ENCODE measurements at regions not wholly inside any gene's neighbourhood (a gene's known extent, or its start where the extent isn't known, plus 50 kb on each side); places are given as distances from the start of the nearest gene placed in this dataset.
A peak's percentile ranks its signal among the peaks of the same experiment; 100 is the strongest.

GRCh38 chr10:123287594-123288247 is 133.5 kb downstream of the BUB3 start:
- CTCF ChIA-PET: no interaction called here
- no peaks in the 10 kb centered on the region for H3K27me3 ChIP-seq (ENCODE audit: control insufficient read depth in 2 of 2, insufficient read depth in 2 of 2, low read length in 2 of 2)
- peaks cover 0 to 4% (median 0%) of the 10 kb centered on the region in 5 donors for H3K27me3 Mint-ChIP-seq
- no peak overlapping the region for H3K27ac Mint-ChIP-seq
- no peaks in the 10 kb centered on the region for H3K9me3 ChIP-seq (ENCODE audit: control insufficient read depth in 2 of 3, low read length in 3 of 3)
- no peaks in the 10 kb centered on the region for H3K4me1 Mint-ChIP-seq
- H3K4me3 Mint-ChIP-seq: no peak overlapping the region
- ATAC-seq (no peak), DNase-seq (peak in 1 of 9 donors; percentile 25)
- H3K9me3 Mint-ChIP-seq: peaks cover 0 to 17% (median 5%) of the 10 kb centered on the region in 11 donors
- no peak overlapping the region for H3K4me3 ChIP-seq (ENCODE audit: low read length)
- H3K27ac ChIP-seq (ENCODE audit: low read depth, low read length): no peak overlapping the region
- intact Hi-C loops (cut with micrococcal nuclease): no loop called here
- POLR2A ChIA-PET: interaction anchor here (0.6 kb wide), 1 partner anchor 10 kb away, joined by 3 read pairs; no protein-coding TSS in a partner anchor
- peaks cover 0 to 22% (median 17%) of the 10 kb centered on the region in 5 donors for H3K36me3 Mint-ChIP-seq
- H3K4me1 ChIP-seq (ENCODE audit: control insufficient read depth in 2 of 2, insufficient read depth in 2 of 2, low read length in 2 of 2): no peaks in the 10 kb centered on the region
- H3K36me3 ChIP-seq (ENCODE audit: control insufficient read depth in 2 of 3, insufficient read depth in 3 of 3, low read length in 3 of 3): no peaks in the 10 kb centered on the region

- Histone ChIP-seq H3K27me3 (ENCODE audit: control insufficient read depth in 2 of 2, insufficient read depth in 2 of 2, low read length in 2 of 2) (no peaks in the 10 kb centered on the region), H3K4me1 (ENCODE audit: control insufficient read depth in 2 of 2, insufficient read depth in 2 of 2, low read length in 2 of 2) (no peaks in the 10 kb centered on the region), H3K27ac (ENCODE audit: low read depth, low read length) (no peak overlapping the region), H3K36me3 (ENCODE audit: control insufficient read depth in 2 of 3, insufficient read depth in 3 of 3, low read length in 3 of 3) (no peaks in the 10 kb centered on the region), H3K9me3 (ENCODE audit: control insufficient read depth in 2 of 3, low read length in 3 of 3) (no peaks in the 10 kb centered on the region), H3K4me3 (ENCODE audit: low read length) (no peak overlapping the region)
- peaks cover 0 to 4% (median 0%) of the 10 kb centered on the region in 5 donors for H3K27me3 Mint-ChIP-seq
- intact Hi-C loops (cut with micrococcal nuclease): no loop called here
- peaks cover 0 to 17% (median 5%) of the 10 kb centered on the region in 11 donors for H3K9me3 Mint-ChIP-seq
- DNase-seq (no peak), ATAC-seq (no peak)
- POLR2A ChIA-PET: no interaction called here
- CTCF ChIA-PET: interaction anchor here (0.6 kb wide), 1 partner anchor 12 kb away, joined by 3 read pairs; no protein-coding TSS in a partner anchor
- H3K4me1 Mint-ChIP-seq: no peaks in the 10 kb centered on the region
- H3K4me3 Mint-ChIP-seq: no peak overlapping the region
- H3K36me3 Mint-ChIP-seq: peaks cover 0 to 18% (median 13%) of the 10 kb centered on the region in 5 donors
- H3K27ac Mint-ChIP-seq: no peak overlapping the region
Observed at GRCh38 chr10:123289432-123289831, 135.2 kb downstream of the BUB3 start.

- no peaks in the 10 kb centered on the region for H3K4me1 Mint-ChIP-seq
- H3K27me3 Mint-ChIP-seq: no peaks in the 10 kb centered on the region
- intact Hi-C loops (cut with micrococcal nuclease): no loop called here
- H3K27ac ChIP-seq (ENCODE audit: low read depth, low read length): no peak overlapping the region
- H3K4me1 ChIP-seq (ENCODE audit: control insufficient read depth in 2 of 2, insufficient read depth in 2 of 2, low read length in 2 of 2): no peaks in the 10 kb centered on the region
- no peak overlapping the region for H3K4me3 ChIP-seq (ENCODE audit: low read length)
- peaks cover 0 to 9% (median 8%) of the 10 kb centered on the region in 5 donors for H3K36me3 Mint-ChIP-seq
- H3K9me3 ChIP-seq (ENCODE audit: control insufficient read depth in 2 of 3, low read length in 3 of 3): no peaks in the 10 kb centered on the region
- H3K27ac Mint-ChIP-seq: peak overlapping the region in 1 of 9 donors; percentile 60
- H3K27me3 ChIP-seq (ENCODE audit: control insufficient read depth in 2 of 2, insufficient read depth in 2 of 2, low read length in 2 of 2): no peaks in the 10 kb centered on the region
- H3K4me3 Mint-ChIP-seq: no peak overlapping the region
- H3K9me3 Mint-ChIP-seq: peaks cover 0 to 14% (median 6%) of the 10 kb centered on the region in 11 donors
- CTCF ChIA-PET: interaction anchor here (0.8 kb wide), 1 partner anchor 251 kb away, joined by 3 read pairs; no protein-coding TSS in a partner anchor
- H3K36me3 ChIP-seq (ENCODE audit: control insufficient read depth in 2 of 3, insufficient read depth in 3 of 3, low read length in 3 of 3): no peaks in the 10 kb centered on the region
- POLR2A ChIA-PET: no interaction called here
- DNase-seq (no peak), ATAC-seq (no peak)
Observed at GRCh38 chr10:123294109-123294508, 139.9 kb downstream of the BUB3 start.

- intact Hi-C loops (cut with micrococcal nuclease): no loop called here
Observed at GRCh38 chr10:123294886-123295285, 140.7 kb downstream of the BUB3 start.

GRCh38 chr10:123295644-123296043 is 141.4 kb downstream of the BUB3 start:
- no peak overlapping the region for H3K4me3 Mint-ChIP-seq
- ChIA-PET POLR2A (no interaction called here), CTCF (no interaction called here)
- peaks cover 0 to 6% (median 0%) of the 10 kb centered on the region in 11 donors for H3K9me3 Mint-ChIP-seq
- no peak overlapping the region for H3K27ac Mint-ChIP-seq
- no peaks in the 10 kb centered on the region for H3K4me1 ChIP-seq (ENCODE audit: control insufficient read depth in 2 of 2, insufficient read depth in 2 of 2, low read length in 2 of 2)
- no peaks in the 10 kb centered on the region for H3K9me3 ChIP-seq (ENCODE audit: control insufficient read depth in 2 of 3, low read length in 3 of 3)
- DNase-seq (no peak), ATAC-seq (no peak)
- no peaks in the 10 kb centered on the region for H3K27me3 ChIP-seq (ENCODE audit: control insufficient read depth in 2 of 2, insufficient read depth in 2 of 2, low read length in 2 of 2)
- intact Hi-C loops (cut with micrococcal nuclease): no loop called here
- H3K36me3 ChIP-seq (ENCODE audit: control insufficient read depth in 2 of 3, insufficient read depth in 3 of 3, low read length in 3 of 3): no peaks in the 10 kb centered on the region
- no peaks in the 10 kb centered on the region for H3K4me1 Mint-ChIP-seq
- H3K27me3 Mint-ChIP-seq: no peaks in the 10 kb centered on the region
- H3K4me3 ChIP-seq (ENCODE audit: low read length): no peak overlapping the region
- no peak overlapping the region for H3K27ac ChIP-seq (ENCODE audit: low read depth, low read length)
- H3K36me3 Mint-ChIP-seq: peaks cover 0 to under 1% (median 0%) of the 10 kb centered on the region in 5 donors

More at GRCh38 chr10:123294886-123295285, 140.7 kb downstream of the BUB3 start:
- Mint-ChIP-seq H3K36me3 (peaks cover 0 to 8% (median 6%) of the 10 kb centered on the region in 5 donors), H3K4me3 (no peak overlapping the region), H3K27ac (no peak overlapping the region), H3K9me3 (peaks cover 0 to 11% (median 4%) of the 10 kb centered on the region in 11 donors), H3K27me3 (no peaks in the 10 kb centered on the region), H3K4me1 (no peaks in the 10 kb centered on the region)
- POLR2A ChIA-PET: no interaction called here
- ATAC-seq (no peak), DNase-seq (no peak)
- CTCF ChIA-PET: interaction anchor here (0.8 kb wide), 1 partner anchor 252 kb away, joined by 3 read pairs; no protein-coding TSS in a partner anchor
- Histone ChIP-seq H3K36me3 (ENCODE audit: control insufficient read depth in 2 of 3, insufficient read depth in 3 of 3, low read length in 3 of 3) (no peaks in the 10 kb centered on the region), H3K4me3 (ENCODE audit: low read length) (no peak overlapping the region), H3K27me3 (ENCODE audit: control insufficient read depth in 2 of 2, insufficient read depth in 2 of 2, low read length in 2 of 2) (no peaks in the 10 kb centered on the region), H3K4me1 (ENCODE audit: control insufficient read depth in 2 of 2, insufficient read depth in 2 of 2, low read length in 2 of 2) (no peaks in the 10 kb centered on the region), H3K9me3 (ENCODE audit: control insufficient read depth in 2 of 3, low read length in 3 of 3) (no peaks in the 10 kb centered on the region), H3K27ac (ENCODE audit: low read depth, low read length) (no peak overlapping the region)

- DNase-seq: no peak
- intact Hi-C loops (cut with micrococcal nuclease): no loop called here
- H3K4me3 Mint-ChIP-seq: no peak overlapping the region
- no peaks in the 10 kb centered on the region for H3K9me3 ChIP-seq (ENCODE audit: control insufficient read depth in 2 of 3, low read length in 3 of 3)
- H3K4me3 ChIP-seq (ENCODE audit: low read length): no peak overlapping the region
- no peaks in the 10 kb centered on the region for H3K27me3 Mint-ChIP-seq
- H3K9me3 Mint-ChIP-seq: peaks cover 0 to 2% (median 0%) of the 10 kb centered on the region in 11 donors
- ChIA-PET CTCF (no interaction called here), POLR2A (no interaction called here)
- no peak overlapping the region for H3K27ac ChIP-seq (ENCODE audit: low read depth, low read length)
- no peaks in the 10 kb centered on the region for H3K27me3 ChIP-seq (ENCODE audit: control insufficient read depth in 2 of 2, insufficient read depth in 2 of 2, low read length in 2 of 2)
- no peak overlapping the region for H3K27ac Mint-ChIP-seq
- ATAC-seq: no peak
- no peaks in the 10 kb centered on the region for H3K36me3 Mint-ChIP-seq
- no peaks in the 10 kb centered on the region for H3K4me1 Mint-ChIP-seq
- no peaks in the 10 kb centered on the region for H3K4me1 ChIP-seq (ENCODE audit: control insufficient read depth in 2 of 2, insufficient read depth in 2 of 2, low read length in 2 of 2)
- no peaks in the 10 kb centered on the region for H3K36me3 ChIP-seq (ENCODE audit: control insufficient read depth in 2 of 3, insufficient read depth in 3 of 3, low read length in 3 of 3)
Observed at GRCh38 chr10:123297175-123297574, 143.0 kb downstream of the BUB3 start.

- ChIA-PET CTCF (no interaction called here), POLR2A (no interaction called here)
- Histone ChIP-seq H3K9me3 (ENCODE audit: control insufficient read depth in 2 of 3, low read length in 3 of 3) (no peaks in the 10 kb centered on the region), H3K27me3 (ENCODE audit: control insufficient read depth in 2 of 2, insufficient read depth in 2 of 2, low read length in 2 of 2) (no peaks in the 10 kb centered on the region), H3K36me3 (ENCODE audit: control insufficient read depth in 2 of 3, insufficient read depth in 3 of 3, low read length in 3 of 3) (no peaks in the 10 kb centered on the region), H3K27ac (ENCODE audit: low read depth, low read length) (no peak overlapping the region), H3K4me3 (ENCODE audit: low read length) (no peak overlapping the region), H3K4me1 (ENCODE audit: control insufficient read depth in 2 of 2, insufficient read depth in 2 of 2, low read length in 2 of 2) (no peaks in the 10 kb centered on the region)
- ATAC-seq (no peak), DNase-seq (no peak)
- no peak overlapping the region for H3K27ac Mint-ChIP-seq
- peaks cover 0 to 2% (median 0%) of the 10 kb centered on the region in 5 donors for H3K27me3 Mint-ChIP-seq
- H3K9me3 Mint-ChIP-seq: peaks cover 0 to 2% (median 0%) of the 10 kb centered on the region in 11 donors
- no peak overlapping the region for H3K4me3 Mint-ChIP-seq
- intact Hi-C loops (cut with micrococcal nuclease): no loop called here
- peaks cover 0 to 6% (median 0%) of the 10 kb centered on the region in 5 donors for H3K36me3 Mint-ChIP-seq
- H3K4me1 Mint-ChIP-seq: no peaks in the 10 kb centered on the region
Observed at GRCh38 chr10:123298583-123298982, 144.4 kb downstream of the BUB3 start.

All from naive thymus-derived CD4-positive, alpha-beta T cell (primary cell).